ENCODE measurements at regions not wholly inside any gene's neighbourhood (a gene's known extent, or its start where the extent isn't known, plus 50 kb on each side); places are given as distances from the start of the nearest gene placed in this dataset.

- no peak for TF ChIP-seq CTCF (conservative IDR thresholded peaks at IDR 0.05 in 1 of 2, IDR thresholded peaks at IDR 0.05 in 1 of 2; ENCODE audit: extremely low read depth in 1 of 2, insufficient read depth in 1 of 2, low read depth in 1 of 2, low read length in 2 of 2)
- no peak for TF ChIP-seq EZH2 (IDR thresholded peaks at IDR 0.05; ENCODE audit: borderline replicate concordance, low read length)
Measured at GRCh38 chr12:90173499-90174197, 465.0 kb upstream of the ATP2B1 start.
